ENCODE measurements at regions not wholly inside any gene's neighbourhood (a gene's known extent, or its start where the extent isn't known, plus 50 kb on each side); places are given as distances from the start of the nearest gene placed in this dataset.

GRCh38 chr2:207225773-207226172 lies 60.0 kb upstream of the KLF7 start:
- TF ChIP-seq POLR2A (IDR thresholded peaks at IDR 0.05) (no peak), CTCF (IDR thresholded peaks at IDR 0.05) (no peak)

Measured in lower leg skin (tissue), 3 donors.